Skeletal muscle tissue (tissue), 3 donors: ENCODE measurements at regions not wholly inside any gene's neighbourhood (a gene's known extent, or its start where the extent isn't known, plus 50 kb on each side); places are given as distances from the start of the nearest gene placed in this dataset.

ENCODE experiments used
- H3K27ac ChIP-seq: one replicate; pipeline ENCODE4 v1.7.0; 2013; ENCODE audit warnings: mild to moderate bottlenecking, low read depth, low read length, inconsistent platforms
- H3K27me3 ChIP-seq, 3 donors: one replicate each; pipeline ENCODE4 v1.7.0; 2013; ENCODE audit warnings: low read length in 3 of 3; ENCODE audit not compliant: control insufficient read depth in 3 of 3, insufficient read depth in 3 of 3
- H3K36me3 ChIP-seq, 3 donors: one replicate each; pipeline ENCODE4 v1.7.0; 2013; ENCODE audit warnings: low read length in 3 of 3; ENCODE audit not compliant: control insufficient read depth in 3 of 3, insufficient read depth in 3 of 3
- H3K4me1 ChIP-seq, 3 donors: one replicate each; pipeline ENCODE4 v1.7.0; 2013; ENCODE audit warnings: low read length in 3 of 3, mild to moderate bottlenecking in 3 of 3; ENCODE audit not compliant: control insufficient read depth in 3 of 3, insufficient read depth in 3 of 3
- H3K4me3 ChIP-seq, 3 donors: one replicate each; pipeline ENCODE4 v1.7.0; 2013; ENCODE audit warnings: low read length in 3 of 3
- H3K9ac ChIP-seq, 3 donors: one replicate each; pipeline ENCODE4 v1.7.0; 2013; ENCODE audit warnings: low read length in 3 of 3, mild to moderate bottlenecking in 3 of 3, moderate library complexity in 2 of 3, low read depth in 1 of 3
- H3K9me3 ChIP-seq, 3 donors: one replicate each; pipeline ENCODE4 v1.7.0; 2013; ENCODE audit warnings: low read length in 3 of 3; ENCODE audit not compliant: control insufficient read depth in 3 of 3
- donor health status: Osteomylitis.

DNA sequence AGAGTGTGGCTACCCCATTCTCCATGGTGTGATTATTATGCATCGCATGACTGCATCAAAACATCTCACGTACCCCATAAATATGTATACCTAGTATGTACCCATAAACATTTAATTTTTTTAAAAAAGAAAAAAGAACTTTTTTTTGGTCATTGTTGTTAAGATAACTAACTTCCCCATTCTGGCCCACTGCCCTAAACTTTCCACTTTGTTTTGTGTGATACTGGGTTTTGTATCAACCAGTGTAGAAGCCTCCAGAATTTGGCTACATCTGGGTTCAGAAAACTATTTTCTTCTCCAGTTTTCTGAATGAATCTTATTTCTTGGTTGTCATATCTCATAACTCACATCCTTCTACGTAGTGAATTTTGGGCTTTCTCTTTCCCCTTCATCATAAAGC is 62.3 kb upstream of the NABP1 start:
- Histone ChIP-seq H3K27ac (no peak overlapping the region), H3K4me3 (no peak overlapping the region), H3K9ac (no peak overlapping the region), H3K4me1 (no peaks in the 10 kb centered on the region), H3K27me3 (no peaks in the 10 kb centered on the region), H3K36me3 (no peaks in the 10 kb centered on the region), H3K9me3 (no peaks in the 10 kb centered on the region)

DNA sequence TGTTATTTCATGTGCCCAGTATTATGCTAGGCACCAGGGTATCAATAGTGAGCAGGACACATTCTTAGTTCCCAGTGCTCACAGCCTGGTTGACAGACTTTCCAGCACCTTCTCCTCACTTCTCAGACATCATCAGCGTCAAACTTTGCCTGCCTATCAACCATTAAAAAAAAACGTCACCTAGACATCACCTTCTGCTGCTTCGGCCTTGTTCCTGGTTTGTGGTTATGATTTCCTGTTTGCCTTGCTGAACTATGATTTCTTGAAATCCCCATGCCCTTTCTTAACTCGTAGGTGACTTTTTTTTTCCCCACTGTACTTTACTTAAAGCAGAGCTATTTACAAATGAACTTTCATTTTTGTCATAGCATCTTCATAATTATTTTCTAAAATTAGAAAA is 60.4 kb upstream of the NABP1 start:
- Histone ChIP-seq H3K4me3 (no peak overlapping the region), H3K27ac (no peak overlapping the region), H3K9ac (no peak overlapping the region), H3K9me3 (no peaks in the 10 kb centered on the region), H3K36me3 (no peaks in the 10 kb centered on the region), H3K27me3 (no peaks in the 10 kb centered on the region), H3K4me1 (no peaks in the 10 kb centered on the region)

- no peak overlapping the region for H3K27ac ChIP-seq
- no peak overlapping the region for H3K4me3 ChIP-seq
- H3K36me3 ChIP-seq: no peaks in the 10 kb centered on the region
- H3K4me1 ChIP-seq: no peaks in the 10 kb centered on the region
- no peak overlapping the region for H3K9ac ChIP-seq
- no peaks in the 10 kb centered on the region for H3K27me3 ChIP-seq
- no peaks in the 10 kb centered on the region for H3K9me3 ChIP-seq
Observed at GRCh38 chr2:191618046-191618780, 59.7 kb upstream of the NABP1 start.

- no peak overlapping the region for H3K27ac ChIP-seq
- H3K27me3 ChIP-seq: no peaks in the 10 kb centered on the region
- H3K36me3 ChIP-seq: no peaks in the 10 kb centered on the region
- H3K9ac ChIP-seq: no peak overlapping the region
- H3K9me3 ChIP-seq: no peaks in the 10 kb centered on the region
- no peaks in the 10 kb centered on the region for H3K4me1 ChIP-seq
- H3K4me3 ChIP-seq: no peak overlapping the region
Observed at GRCh38 chr2:191618786-191619185, 59.1 kb upstream of the NABP1 start.

- no peaks in the 10 kb centered on the region for H3K9me3 ChIP-seq
- H3K27ac ChIP-seq: no peak overlapping the region
- H3K9ac ChIP-seq: no peak overlapping the region
- no peaks in the 10 kb centered on the region for H3K4me1 ChIP-seq
- no peak overlapping the region for H3K4me3 ChIP-seq
- H3K36me3 ChIP-seq: no peaks in the 10 kb centered on the region
- H3K27me3 ChIP-seq: no peaks in the 10 kb centered on the region
Observed at GRCh38 chr2:191620144-191620543, 57.8 kb upstream of the NABP1 start.

GRCh38 chr2:191622374-191623320 is 55.3 kb upstream of the NABP1 start:
- no peaks in the 10 kb centered on the region for H3K36me3 ChIP-seq
- H3K9ac ChIP-seq: no peak overlapping the region
- no peaks in the 10 kb centered on the region for H3K9me3 ChIP-seq
- no peak overlapping the region for H3K4me3 ChIP-seq
- H3K27ac ChIP-seq: no peak overlapping the region
- no peaks in the 10 kb centered on the region for H3K4me1 ChIP-seq
- no peaks in the 10 kb centered on the region for H3K27me3 ChIP-seq

- no peak overlapping the region for H3K9ac ChIP-seq
- H3K36me3 ChIP-seq: no peaks in the 10 kb centered on the region
- no peak overlapping the region for H3K27ac ChIP-seq
- H3K4me1 ChIP-seq: no peaks in the 10 kb centered on the region
- H3K9me3 ChIP-seq: no peaks in the 10 kb centered on the region
- no peaks in the 10 kb centered on the region for H3K27me3 ChIP-seq
- H3K4me3 ChIP-seq: no peak overlapping the region
Observed at GRCh38 chr2:191625016-191625415, 52.9 kb upstream of the NABP1 start.

GRCh38 chr2:191625446-191625845 is 52.5 kb upstream of the NABP1 start:
- H3K9me3 ChIP-seq: no peaks in the 10 kb centered on the region
- no peaks in the 10 kb centered on the region for H3K36me3 ChIP-seq
- H3K27ac ChIP-seq: no peak overlapping the region
- H3K4me1 ChIP-seq: no peaks in the 10 kb centered on the region
- no peak overlapping the region for H3K9ac ChIP-seq
- H3K4me3 ChIP-seq: no peak overlapping the region
- no peaks in the 10 kb centered on the region for H3K27me3 ChIP-seq

GRCh38 chr2:191626497-191627151 is 51.3 kb upstream of the NABP1 start:
- Histone ChIP-seq H3K9me3 (no peaks in the 10 kb centered on the region), H3K4me3 (no peak overlapping the region), H3K36me3 (no peaks in the 10 kb centered on the region), H3K27ac (no peak overlapping the region), H3K4me1 (no peaks in the 10 kb centered on the region), H3K9ac (no peak overlapping the region), H3K27me3 (no peaks in the 10 kb centered on the region)

- H3K27me3 ChIP-seq: no peaks in the 10 kb centered on the region
- no peak overlapping the region for H3K4me3 ChIP-seq
- no peaks in the 10 kb centered on the region for H3K9me3 ChIP-seq
Observed at GRCh38 chr2:191627518-191627917, 50.4 kb upstream of the NABP1 start.

More at GRCh38 chr2:191627518-191627917, 50.4 kb upstream of the NABP1 start:
- Histone ChIP-seq H3K4me1 (no peaks in the 10 kb centered on the region), H3K9ac (no peak overlapping the region), H3K27ac (no peak overlapping the region), H3K36me3 (no peaks in the 10 kb centered on the region)
